AG09309 (cell line): ENCODE measurements at regions not wholly inside any gene's neighbourhood (a gene's known extent, or its start where the extent isn't known, plus 50 kb on each side); places are given as distances from the start of the nearest gene placed in this dataset.

Experiments used
- DNase-seq: peaks from one replicate; pipeline ENCODE4 v3.0.0-alpha.2; 2010; ENCODE audit warnings: low read depth
- H3K4me3 ChIP-seq: 2 replicates; pipeline ENCODE4 v1.5.1; 2011; ENCODE audit warnings: mild to moderate bottlenecking, low read depth, low read length, moderate library complexity; ENCODE audit not compliant: control insufficient read depth
- TF ChIP-seq, protein P1 (sequence below): IDR thresholded peaks from 2 replicates; pipeline ENCODE4 v1.5.1; 2011; ENCODE audit warnings: mild to moderate bottlenecking, low read depth, low read length, inconsistent platforms; ENCODE audit not compliant: insufficient read depth, control insufficient read depth; ENCODE audit errors: missing control alignments

DNA sequence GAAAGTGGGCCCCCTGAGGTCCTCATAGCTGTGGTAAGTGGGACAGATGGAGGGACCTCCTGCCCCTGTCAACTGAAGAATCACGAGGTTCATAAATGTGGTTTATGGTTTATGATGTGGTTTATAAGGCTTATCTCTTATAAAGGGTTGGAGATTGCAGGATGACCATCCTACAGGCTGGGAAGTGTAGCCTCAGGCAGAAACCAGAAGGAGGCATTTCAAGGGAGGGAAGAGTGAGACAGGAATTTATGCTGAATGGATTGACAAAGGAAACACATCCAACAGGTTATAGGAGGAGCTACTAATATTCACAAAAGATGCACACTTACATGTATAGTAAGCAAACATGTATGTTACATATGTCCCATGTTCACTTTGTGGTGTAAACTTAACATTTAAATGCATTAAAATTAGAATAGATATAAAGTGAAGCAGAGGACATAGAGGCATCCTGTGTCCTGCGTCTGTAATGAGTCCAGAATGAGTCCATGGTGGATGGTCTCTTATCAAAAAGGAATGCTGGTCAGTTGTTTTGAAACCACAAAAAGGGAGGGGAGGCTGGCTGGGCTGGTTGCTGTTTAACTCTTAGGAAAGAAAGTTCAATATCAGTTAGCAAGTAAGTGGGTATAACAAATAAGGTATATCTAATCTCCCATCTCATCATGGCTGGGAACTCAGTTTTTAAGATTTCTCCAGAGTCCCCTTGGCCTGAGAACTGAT is 149.0 kb upstream of the RMST start:
- H3K4me3 ChIP-seq = no peak overlapping the region
- TF ChIP-seq, protein P1, sequence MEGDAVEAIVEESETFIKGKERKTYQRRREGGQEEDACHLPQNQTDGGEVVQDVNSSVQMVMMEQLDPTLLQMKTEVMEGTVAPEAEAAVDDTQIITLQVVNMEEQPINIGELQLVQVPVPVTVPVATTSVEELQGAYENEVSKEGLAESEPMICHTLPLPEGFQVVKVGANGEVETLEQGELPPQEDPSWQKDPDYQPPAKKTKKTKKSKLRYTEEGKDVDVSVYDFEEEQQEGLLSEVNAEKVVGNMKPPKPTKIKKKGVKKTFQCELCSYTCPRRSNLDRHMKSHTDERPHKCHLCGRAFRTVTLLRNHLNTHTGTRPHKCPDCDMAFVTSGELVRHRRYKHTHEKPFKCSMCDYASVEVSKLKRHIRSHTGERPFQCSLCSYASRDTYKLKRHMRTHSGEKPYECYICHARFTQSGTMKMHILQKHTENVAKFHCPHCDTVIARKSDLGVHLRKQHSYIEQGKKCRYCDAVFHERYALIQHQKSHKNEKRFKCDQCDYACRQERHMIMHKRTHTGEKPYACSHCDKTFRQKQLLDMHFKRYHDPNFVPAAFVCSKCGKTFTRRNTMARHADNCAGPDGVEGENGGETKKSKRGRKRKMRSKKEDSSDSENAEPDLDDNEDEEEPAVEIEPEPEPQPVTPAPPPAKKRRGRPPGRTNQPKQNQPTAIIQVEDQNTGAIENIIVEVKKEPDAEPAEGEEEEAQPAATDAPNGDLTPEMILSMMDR = no peak
- no peak for DNase-seq

DNA sequence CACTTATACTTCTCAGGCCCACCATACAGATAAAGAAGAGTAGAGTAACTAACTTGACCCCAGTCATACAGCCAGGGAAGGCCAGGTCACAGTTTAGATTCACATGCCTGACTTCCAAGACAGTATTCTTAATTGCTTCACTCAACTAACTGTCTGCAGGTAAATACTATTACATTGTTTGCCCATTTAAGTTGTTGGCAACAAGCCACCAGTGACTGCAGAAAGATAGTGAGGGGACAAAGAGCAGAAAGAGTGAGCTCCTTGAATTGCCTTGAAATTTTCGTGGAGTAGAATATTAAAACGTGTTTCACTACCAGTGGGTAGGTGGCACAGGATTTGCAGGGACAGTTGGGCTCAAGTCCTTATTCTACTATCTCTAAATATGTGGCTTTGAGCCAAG is 146.3 kb upstream of the RMST start:
- TF ChIP-seq, protein P1 = no peak

DNA sequence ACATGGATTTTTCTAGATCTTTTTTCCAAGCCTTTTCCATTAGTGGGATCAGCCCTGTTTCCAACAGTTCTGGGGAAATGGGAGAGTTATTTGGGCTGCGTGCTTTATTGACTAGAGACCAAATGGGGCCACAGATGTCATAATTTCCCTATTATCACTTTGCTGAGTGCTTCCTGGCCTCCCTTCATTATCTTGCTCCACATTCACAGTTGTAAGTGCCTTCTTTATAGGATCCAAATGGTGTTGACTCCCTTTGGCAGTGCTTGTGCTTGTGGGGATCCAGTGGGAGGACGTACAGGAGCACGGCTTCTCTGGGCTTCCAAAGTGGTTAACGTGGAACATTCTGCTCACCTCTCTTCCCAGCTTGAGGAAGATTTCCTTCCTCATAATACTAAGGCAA is 141.0 kb upstream of the RMST start:
- DNase-seq = no peak
- no peak overlapping the region for H3K4me3 ChIP-seq
- TF ChIP-seq, protein P1 = no peak

More for the DNA sequence above, 146.3 kb upstream of the RMST start:
- no peak for DNase-seq
- H3K4me3 ChIP-seq = no peak overlapping the region

DNA sequence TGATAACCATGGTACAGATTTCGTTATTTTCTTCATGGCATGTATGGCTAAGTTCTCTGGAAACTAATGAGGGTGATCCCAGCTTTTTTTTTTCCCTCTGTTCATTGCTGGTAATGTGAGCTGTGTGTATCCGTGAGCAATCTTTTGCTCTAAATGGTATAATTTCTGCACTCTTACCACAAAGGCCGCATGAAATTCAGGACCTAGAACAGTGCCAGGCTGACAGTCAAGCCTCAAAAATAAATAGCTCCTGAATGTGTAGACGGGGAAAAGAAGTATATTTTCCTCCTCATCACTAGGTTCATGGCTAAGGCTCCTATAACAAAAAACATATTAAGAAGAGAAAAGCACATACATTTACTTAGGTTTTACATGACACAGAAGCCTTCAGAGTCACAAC is 140.2 kb upstream of the RMST start:
- DNase-seq = no peak
- TF ChIP-seq, protein P1 = no peak

DNA sequence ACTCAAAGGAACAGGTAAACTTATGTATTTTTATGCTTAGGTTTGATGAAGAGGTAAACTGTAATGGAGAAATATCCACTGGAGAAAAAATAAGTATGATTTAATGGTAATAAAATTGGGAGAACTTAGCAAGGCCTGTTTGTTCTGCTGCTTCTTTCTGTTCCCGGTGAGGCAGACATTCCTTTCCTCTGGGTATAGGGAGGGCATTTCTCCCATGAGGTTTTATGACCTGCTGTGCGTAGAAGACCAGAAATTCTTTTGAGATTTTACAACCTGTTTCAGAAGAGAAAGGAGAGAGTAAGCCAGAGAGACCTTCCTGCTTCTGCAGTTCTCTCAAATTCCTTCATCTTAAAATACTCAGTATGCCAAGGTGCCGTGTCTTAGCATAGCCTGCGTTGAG is 139.4 kb upstream of the RMST start:
- TF ChIP-seq, protein P1 = no peak
- H3K4me3 ChIP-seq = no peak overlapping the region

More for the DNA sequence above, 140.2 kb upstream of the RMST start:
- no peak overlapping the region for H3K4me3 ChIP-seq

DNA sequence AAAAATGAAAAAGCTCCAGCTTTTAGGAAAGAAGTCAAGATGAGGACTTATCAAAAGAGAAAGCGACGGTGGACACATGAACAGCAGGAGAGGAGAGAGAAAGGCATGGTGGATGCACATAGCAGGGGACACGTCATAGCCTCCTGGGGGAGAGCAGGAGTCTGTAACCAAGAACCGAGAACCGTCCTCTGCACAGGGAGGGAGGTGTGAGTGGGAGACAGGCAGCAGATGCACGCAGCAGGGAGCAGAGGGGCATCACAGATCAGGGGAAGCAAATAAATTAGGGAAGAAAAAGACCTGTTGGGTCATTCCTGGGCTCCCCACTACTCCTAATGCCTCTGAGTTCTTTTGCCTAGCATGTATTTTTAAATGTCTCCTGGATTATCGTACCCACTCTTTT is 138.1 kb upstream of the RMST start:
- DNase-seq = no peak
- H3K4me3 ChIP-seq = no peak overlapping the region
- TF ChIP-seq, protein P1 = no peak

More for the DNA sequence above, 139.4 kb upstream of the RMST start:
- DNase-seq = no peak
